A549 (cell line): ENCODE measurements at regions not wholly inside any gene's neighbourhood (a gene's known extent, or its start where the extent isn't known, plus 50 kb on each side); places are given as distances from the start of the nearest gene placed in this dataset.

Source experiments
- ATAC-seq, 2 experiments: fragments of 200-7000 bp in 1 of 2; fragments of >200 bp in 1 of 2; cut with Nextera tagmentation in 1 of 2; cut with Tn5 transposase in 1 of 2; 3 replicates each; pipeline versions ENCODE4 v1.8.0 to v1.9.1; 2018 to 2020; ENCODE audit warnings: mild to moderate bottlenecking in 1 of 2, moderate library complexity in 1 of 2
- CTCF ChIA-PET: fragments of 300-600 bp; sonication (Branson Sonifier 250); formaldehyde crosslinking; extraction: SDS; loops from one replicate; lab custom pipeline; 2021; ENCODE audit warnings: antibody characterized with exemption, inconsistent platforms; lab: Yijun Ruan, JAX
- POLR2A ChIA-PET: fragments of 350-600 bp; formaldehyde crosslinking; extraction: SDS; loops from one replicate; lab custom pipeline; 2021; ENCODE audit warnings: antibody characterized with exemption, inconsistent platforms; lab: Yijun Ruan, JAX
- DNase-seq, 2 experiments: peaks; one replicate each; pipeline versions ENCODE4 v3.0.0 to v3.0.0-alpha.2; 2011 to 2016; ENCODE audit warnings: low read depth in 1 of 2, low spot score in 1 of 2
- FAIRE-seq: peaks from 2 replicates; lab custom pipeline; 2011; peaks lifted over from hg19 to GRCh38; lab: Jason Lieb, UNC
- H3K27ac ChIP-seq, 2 experiments: fragments of >200 bp; sonication (Bioruptor Twin); formaldehyde crosslinking; 3 replicates each; pipeline ENCODE4 v1.5.1; 2016 to 2017
- H3K4me1 ChIP-seq: fragments of >200 bp; sonication (Bioruptor Twin); formaldehyde crosslinking; 3 replicates; pipeline ENCODE4 v1.6.1; 2016
- H3K4me2 ChIP-seq: fragments of >200 bp; sonication (Bioruptor Twin); formaldehyde crosslinking; 3 replicates; pipeline ENCODE4 v1.6.1; 2016
- H3K4me3 ChIP-seq: fragments of >200 bp; sonication (Bioruptor Twin); formaldehyde crosslinking; 3 replicates; pipeline ENCODE4 v1.5.1; 2016
- H3K9me3 ChIP-seq: fragments of >200 bp; sonication (Bioruptor Twin); formaldehyde crosslinking; 3 replicates; pipeline ENCODE4 v1.6.1; 2016
- BHLHE40 ChIP-seq: IDR thresholded peaks from 2 replicates; pipeline ENCODE4 v1.6.1; 2012; ENCODE audit warnings: low read depth, low read length, inconsistent platforms
- CEBPB ChIP-seq, 2 experiments: fragments of >200 bp in 1 of 2; sonication (Bioruptor Twin) in 1 of 2; formaldehyde crosslinking in 1 of 2; IDR thresholded peaks; 2 replicates each; pipeline ENCODE4 v1.6.1; 2012 to 2016
- CHD4 ChIP-seq: fragments of 200-600 bp; sonication (generic); IDR thresholded peaks from 2 replicates; pipeline ENCODE4 v1.6.1; 2016; ENCODE audit warnings: antibody characterized with exemption, mild to moderate bottlenecking, borderline replicate concordance
- EHF ChIP-seq: fragments of 250-450 bp; sonication (Bioruptor Pico); IDR thresholded peaks from 2 replicates; pipeline ENCODE4 v1.5.0; 2020; ENCODE audit warnings: mild to moderate bottlenecking
- EHMT2 ChIP-seq: fragments of 200-600 bp; sonication (generic); IDR thresholded peaks from 2 replicates; pipeline ENCODE4 v1.6.1; 2016; ENCODE audit warnings: antibody characterized with exemption, low read depth, mild to moderate bottlenecking, moderate library complexity
- FOXS1 ChIP-seq: fragments of 250-450 bp; sonication (Bioruptor Pico); IDR thresholded peaks from 2 replicates; pipeline ENCODE4 v1.5.0; 2020; ENCODE audit warnings: mild to moderate bottlenecking, moderate library complexity
- HDAC2 ChIP-seq: fragments of 200-600 bp; sonication (generic); IDR thresholded peaks from 2 replicates; pipeline ENCODE4 v1.6.1; 2016
- HOXA7 ChIP-seq: fragments of 250-450 bp; sonication (Bioruptor Pico); IDR thresholded peaks from 2 replicates; pipeline ENCODE4 v1.5.0; 2020; ENCODE audit warnings: mild to moderate bottlenecking, moderate library complexity
- HOXB13 ChIP-seq: fragments of 250-450 bp; sonication (Bioruptor Pico); IDR thresholded peaks from 2 replicates; pipeline ENCODE4 v1.5.0; 2020; ENCODE audit warnings: low read depth, mild to moderate bottlenecking, moderate library complexity
- HOXB5 ChIP-seq: fragments of 250-450 bp; sonication (Bioruptor Pico); IDR thresholded peaks from 2 replicates; pipeline ENCODE4 v1.5.0; 2020; ENCODE audit warnings: mild to moderate bottlenecking, moderate library complexity
- KDM1A ChIP-seq: fragments of 200-600 bp; sonication (generic); IDR thresholded peaks from 2 replicates; pipeline ENCODE4 v1.6.1; 2016; ENCODE audit warnings: low read depth, mild to moderate bottlenecking
- PHF8 ChIP-seq: fragments of 200-600 bp; sonication (generic); IDR thresholded peaks from 2 replicates; pipeline ENCODE4 v1.6.1; 2016; ENCODE audit warnings: low read depth, mild to moderate bottlenecking, antibody characterized with exemption, moderate library complexity, borderline replicate concordance
- POLR2AphosphoS2 ChIP-seq: conservative IDR thresholded peaks from 2 replicates; pipeline ENCODE4 v1.6.1; 2012; ENCODE audit warnings: low read length, improper control_type of control experiment, inconsistent platforms
- RARB ChIP-seq: fragments of 250-450 bp; sonication (Bioruptor Pico); IDR thresholded peaks from 2 replicates; pipeline ENCODE4 v1.8.0; 2021; ENCODE audit warnings: mild to moderate bottlenecking, moderate library complexity
- RNF2 ChIP-seq: fragments of 200-600 bp; sonication (generic); IDR thresholded peaks from 2 replicates; pipeline ENCODE4 v1.6.1; 2016; ENCODE audit warnings: low read depth, mild to moderate bottlenecking, antibody characterized with exemption, moderate library complexity, borderline replicate concordance
- SREBF2 ChIP-seq: fragments of 450-650 bp; IDR thresholded peaks from 2 replicates; pipeline ENCODE4 v1.6.1; 2014; ENCODE audit warnings: mild to moderate bottlenecking, moderate library complexity
- ZC3H11A ChIP-seq: fragments of 450-650 bp; IDR thresholded peaks from 2 replicates; pipeline ENCODE4 v1.6.1; 2014; ENCODE audit warnings: antibody characterized with exemption, mild to moderate bottlenecking
- ZNF302 ChIP-seq: fragments of 250-450 bp; sonication (Bioruptor Pico); IDR thresholded peaks from 2 replicates; pipeline ENCODE4 v1.9.0; 2021; ENCODE audit warnings: inconsistent platforms, mild to moderate bottlenecking, moderate library complexity
- WGBS: methylation state at CpG from one replicate; pipeline ENCODE4 v1.1.6; 2017; ENCODE audit errors: missing lambda C conversion rate; 5-methylcytosine and 5-hydroxymethylcytosine counted together
- TF ChIP-seq, protein P1 (sequence below): fragments of >200 bp; sonication (Bioruptor Twin); formaldehyde crosslinking; IDR thresholded peaks from 3 replicates; pipeline ENCODE4 v1.6.1; 2016
- TF ChIP-seq, protein P2 (sequence below): fragments of 150-350 bp; IDR thresholded peaks from 2 replicates; pipeline ENCODE4 v1.6.1; 2014; ENCODE audit warnings: low read depth, mild to moderate bottlenecking, low read length
- TF ChIP-seq, protein P3 (sequence below): fragments of 250-450 bp; sonication (Bioruptor Pico); IDR thresholded peaks from 2 replicates; pipeline ENCODE4 v1.5.0; 2021; ENCODE audit warnings: mild to moderate bottlenecking, moderate library complexity, borderline replicate concordance
- TF ChIP-seq, protein P4 (sequence below): fragments of 250-450 bp; sonication (Bioruptor Pico); IDR thresholded peaks from 2 replicates; pipeline ENCODE4 v1.5.0; 2020; ENCODE audit warnings: low read depth, mild to moderate bottlenecking, moderate library complexity
- TF ChIP-seq, protein P5 (sequence below): fragments of >200 bp; sonication (Bioruptor Twin); formaldehyde crosslinking; IDR thresholded peaks from 3 replicates; pipeline ENCODE4 v1.5.1; 2016

DNA sequence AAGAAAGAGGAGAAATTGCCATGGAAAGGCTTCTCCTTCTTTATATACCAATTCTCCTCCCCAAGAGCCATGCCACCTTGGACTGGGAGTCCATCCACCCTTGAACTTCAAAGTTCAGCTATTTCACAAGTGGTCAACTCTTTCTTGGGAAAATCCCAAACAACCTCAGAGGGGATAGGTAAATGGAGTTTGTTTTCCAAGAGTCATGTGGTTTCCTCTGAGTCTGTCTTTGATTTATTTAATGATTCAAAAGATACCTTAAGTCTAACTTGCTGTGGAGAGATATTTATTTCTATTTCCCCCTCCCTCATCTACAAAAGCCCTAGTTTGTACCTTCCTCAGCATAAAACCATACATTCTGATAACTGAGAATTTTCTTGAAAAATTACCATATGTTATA, 758.6 kb upstream of the IGFBP3 start:
- H3K9me3 ChIP-seq, result no peaks in the 10 kb centered on the region
- ChIA-PET POLR2A (no interaction called here), CTCF (no interaction called here)
- DNase-seq (no peak), ATAC-seq (no peak), FAIRE-seq (no peak)
- TF ChIP-seq BHLHE40 (no peak), HOXA7 (CRISPR knock-in tag) (no peak), EHF (CRISPR knock-in tag) (no peak), FOXS1 (no peak), HOXB5 (CRISPR knock-in tag) (no peak)
- TF ChIP-seq, protein P1, sequence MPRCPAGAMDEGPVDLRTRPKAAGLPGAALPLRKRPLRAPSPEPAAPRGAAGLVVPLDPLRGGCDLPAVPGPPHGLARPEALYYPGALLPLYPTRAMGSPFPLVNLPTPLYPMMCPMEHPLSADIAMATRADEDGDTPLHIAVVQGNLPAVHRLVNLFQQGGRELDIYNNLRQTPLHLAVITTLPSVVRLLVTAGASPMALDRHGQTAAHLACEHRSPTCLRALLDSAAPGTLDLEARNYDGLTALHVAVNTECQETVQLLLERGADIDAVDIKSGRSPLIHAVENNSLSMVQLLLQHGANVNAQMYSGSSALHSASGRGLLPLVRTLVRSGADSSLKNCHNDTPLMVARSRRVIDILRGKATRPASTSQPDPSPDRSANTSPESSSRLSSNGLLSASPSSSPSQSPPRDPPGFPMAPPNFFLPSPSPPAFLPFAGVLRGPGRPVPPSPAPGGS, result no peak
- TF ChIP-seq, protein P2, sequence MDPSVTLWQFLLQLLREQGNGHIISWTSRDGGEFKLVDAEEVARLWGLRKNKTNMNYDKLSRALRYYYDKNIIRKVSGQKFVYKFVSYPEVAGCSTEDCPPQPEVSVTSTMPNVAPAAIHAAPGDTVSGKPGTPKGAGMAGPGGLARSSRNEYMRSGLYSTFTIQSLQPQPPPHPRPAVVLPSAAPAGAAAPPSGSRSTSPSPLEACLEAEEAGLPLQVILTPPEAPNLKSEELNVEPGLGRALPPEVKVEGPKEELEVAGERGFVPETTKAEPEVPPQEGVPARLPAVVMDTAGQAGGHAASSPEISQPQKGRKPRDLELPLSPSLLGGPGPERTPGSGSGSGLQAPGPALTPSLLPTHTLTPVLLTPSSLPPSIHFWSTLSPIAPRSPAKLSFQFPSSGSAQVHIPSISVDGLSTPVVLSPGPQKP, result no peak
- TF ChIP-seq, protein P3, sequence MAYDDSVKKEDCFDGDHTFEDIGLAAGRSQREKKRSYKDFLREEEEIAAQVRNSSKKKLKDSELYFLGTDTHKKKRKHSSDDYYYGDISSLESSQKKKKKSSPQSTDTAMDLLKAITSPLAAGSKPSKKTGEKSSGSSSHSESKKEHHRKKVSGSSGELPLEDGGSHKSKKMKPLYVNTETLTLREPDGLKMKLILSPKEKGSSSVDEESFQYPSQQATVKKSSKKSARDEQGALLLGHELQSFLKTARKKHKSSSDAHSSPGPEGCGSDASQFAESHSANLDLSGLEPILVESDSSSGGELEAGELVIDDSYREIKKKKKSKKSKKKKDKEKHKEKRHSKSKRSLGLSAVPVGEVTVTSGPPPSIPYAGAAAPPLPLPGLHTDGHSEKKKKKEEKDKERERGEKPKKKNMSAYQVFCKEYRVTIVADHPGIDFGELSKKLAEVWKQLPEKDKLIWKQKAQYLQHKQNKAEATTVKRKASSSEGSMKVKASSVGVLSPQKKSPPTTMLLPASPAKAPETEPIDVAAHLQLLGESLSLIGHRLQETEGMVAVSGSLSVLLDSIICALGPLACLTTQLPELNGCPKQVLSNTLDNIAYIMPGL (CRISPR knock-in tag), result no peak
- no peak overlapping the region for H3K4me2 ChIP-seq
- no peak overlapping the region for H3K4me3 ChIP-seq
- H3K4me1 ChIP-seq, result no peaks in the 10 kb centered on the region
- no peak overlapping the region for H3K27ac ChIP-seq

DNA sequence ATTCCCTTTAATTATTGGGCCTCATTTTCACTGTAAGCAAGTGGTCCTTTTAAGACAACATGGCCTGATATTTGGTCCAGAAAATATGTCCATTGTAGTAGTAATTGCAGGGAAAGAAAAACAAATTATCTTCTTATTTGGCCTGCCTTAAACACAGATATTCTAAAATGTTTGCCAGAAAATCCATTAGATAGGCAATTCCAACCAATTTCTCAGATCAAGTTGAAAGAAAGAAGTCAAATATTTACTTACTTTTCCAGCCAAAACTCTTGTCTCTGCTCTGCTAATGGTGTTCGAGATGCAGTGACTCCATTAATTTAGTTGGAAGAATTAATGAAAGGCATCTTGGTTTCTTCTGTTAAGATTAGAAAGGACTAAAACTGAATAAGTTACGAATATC, 757.3 kb upstream of the IGFBP3 start:
- WGBS, result 60% methylated on average over 2 of the region's 2 CpGs
- ATAC-seq, result no peak
- DNase-seq, result no peak
- Histone ChIP-seq H3K4me2 (no peak overlapping the region), H3K9me3 (no peaks in the 10 kb centered on the region)
- TF ChIP-seq HOXA7 (CRISPR knock-in tag) (no peak), KDM1A (no peak), SREBF2 (no peak), CHD4 (no peak), HDAC2 (no peak), ZNF302 (CRISPR knock-in tag) (no peak), ZC3H11A (no peak), EHF (CRISPR knock-in tag) (no peak), RARB (no peak), CEBPB (IDR thresholded peaks at IDR 0.05) (no peak), BHLHE40 (no peak), HOXB13 (CRISPR knock-in tag) (no peak), EHMT2 (no peak), RNF2 (no peak), POLR2AphosphoS2 (no peak), PHF8 (no peak)
- TF ChIP-seq, protein P4, sequence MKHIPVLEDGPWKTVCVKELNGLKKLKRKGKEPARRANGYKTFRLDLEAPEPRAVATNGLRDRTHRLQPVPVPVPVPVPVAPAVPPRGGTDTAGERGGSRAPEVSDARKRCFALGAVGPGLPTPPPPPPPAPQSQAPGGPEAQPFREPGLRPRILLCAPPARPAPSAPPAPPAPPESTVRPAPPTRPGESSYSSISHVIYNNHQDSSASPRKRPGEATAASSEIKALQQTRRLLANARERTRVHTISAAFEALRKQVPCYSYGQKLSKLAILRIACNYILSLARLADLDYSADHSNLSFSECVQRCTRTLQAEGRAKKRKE (CRISPR knock-in tag), result no peak
- TF ChIP-seq, protein P1, result no peak
- TF ChIP-seq, protein P5, sequence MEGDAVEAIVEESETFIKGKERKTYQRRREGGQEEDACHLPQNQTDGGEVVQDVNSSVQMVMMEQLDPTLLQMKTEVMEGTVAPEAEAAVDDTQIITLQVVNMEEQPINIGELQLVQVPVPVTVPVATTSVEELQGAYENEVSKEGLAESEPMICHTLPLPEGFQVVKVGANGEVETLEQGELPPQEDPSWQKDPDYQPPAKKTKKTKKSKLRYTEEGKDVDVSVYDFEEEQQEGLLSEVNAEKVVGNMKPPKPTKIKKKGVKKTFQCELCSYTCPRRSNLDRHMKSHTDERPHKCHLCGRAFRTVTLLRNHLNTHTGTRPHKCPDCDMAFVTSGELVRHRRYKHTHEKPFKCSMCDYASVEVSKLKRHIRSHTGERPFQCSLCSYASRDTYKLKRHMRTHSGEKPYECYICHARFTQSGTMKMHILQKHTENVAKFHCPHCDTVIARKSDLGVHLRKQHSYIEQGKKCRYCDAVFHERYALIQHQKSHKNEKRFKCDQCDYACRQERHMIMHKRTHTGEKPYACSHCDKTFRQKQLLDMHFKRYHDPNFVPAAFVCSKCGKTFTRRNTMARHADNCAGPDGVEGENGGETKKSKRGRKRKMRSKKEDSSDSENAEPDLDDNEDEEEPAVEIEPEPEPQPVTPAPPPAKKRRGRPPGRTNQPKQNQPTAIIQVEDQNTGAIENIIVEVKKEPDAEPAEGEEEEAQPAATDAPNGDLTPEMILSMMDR, result no peak
- TF ChIP-seq, protein P3 (CRISPR knock-in tag), result no peak
- TF ChIP-seq, all 56 proteins: peak for 0
- POLR2A ChIA-PET, result no interaction called here
- Histone ChIP-seq H3K4me1 (no peaks in the 10 kb centered on the region), H3K27ac (no peak overlapping the region), H3K4me3 (no peak overlapping the region)
- CTCF ChIA-PET, result no interaction called here
- FAIRE-seq, result no peak
